Duodenal mucosa (tissue), 2 donors: ENCODE measurements at regions not wholly inside any gene's neighbourhood (a gene's known extent, or its start where the extent isn't known, plus 50 kb on each side); places are given as distances from the start of the nearest gene placed in this dataset.

ENCODE experiments used
- H3K27ac ChIP-seq: one replicate; pipeline ENCODE4 v1.7.0; 2013; ENCODE audit warnings: low read depth, low read length
- H3K27me3 ChIP-seq, 2 donors: one replicate each; pipeline ENCODE4 v1.7.0; 2013; ENCODE audit warnings: low read length in 2 of 2, control low read depth in 1 of 2; ENCODE audit not compliant: insufficient read depth in 2 of 2, control insufficient read depth in 1 of 2
- H3K36me3 ChIP-seq, 2 donors: one replicate each; pipeline ENCODE4 v1.7.0; 2013; ENCODE audit warnings: low read length in 2 of 2, control low read depth in 1 of 2; ENCODE audit not compliant: insufficient read depth in 2 of 2, control insufficient read depth in 1 of 2
- H3K4me1 ChIP-seq, 2 donors: one replicate each; pipeline ENCODE4 v1.7.0; 2013; ENCODE audit warnings: low read length in 2 of 2, control low read depth in 1 of 2; ENCODE audit not compliant: insufficient read depth in 2 of 2, control insufficient read depth in 1 of 2
- H3K4me3 ChIP-seq, 2 donors: one replicate each; pipeline ENCODE4 v1.7.0; 2013; ENCODE audit warnings: low read length in 2 of 2, low read depth in 1 of 2
- H3K9ac ChIP-seq, 2 donors: one replicate each; pipeline ENCODE4 v1.7.0; 2013; ENCODE audit warnings: low read length in 2 of 2, low read depth in 1 of 2
- H3K9me3 ChIP-seq, 2 donors: one replicate each; pipeline ENCODE4 v1.7.0; 2013; ENCODE audit warnings: low read length in 2 of 2, control low read depth in 1 of 2; ENCODE audit not compliant: control insufficient read depth in 1 of 2

DNA sequence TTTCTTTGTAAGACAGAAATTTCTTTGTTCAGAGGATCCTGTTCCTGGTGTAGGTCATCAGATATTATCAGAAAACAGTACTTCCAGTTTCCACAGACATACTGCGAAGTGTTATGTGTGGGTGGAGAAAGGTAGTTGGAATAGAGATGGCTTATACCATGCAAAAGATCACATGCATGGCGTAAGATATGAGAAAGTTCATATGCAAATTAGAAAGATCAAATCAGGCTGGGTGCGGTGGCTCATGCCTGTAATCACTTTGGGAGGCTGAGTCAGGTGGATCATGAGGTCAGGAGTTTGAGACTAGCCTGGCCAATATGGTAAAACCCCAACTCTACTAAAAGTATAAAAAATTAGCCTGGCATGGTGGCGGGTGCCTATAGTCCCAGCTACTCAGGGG is 65.2 kb upstream of the GLIS3 start:
- peaks cover 0 to 2% of the 10 kb centered on the region in 2 donors for H3K4me1 ChIP-seq
- H3K9ac ChIP-seq = no peak overlapping the region
- no peaks in the 10 kb centered on the region for H3K27me3 ChIP-seq
- H3K4me3 ChIP-seq = no peak overlapping the region
- H3K9me3 ChIP-seq = no peaks in the 10 kb centered on the region
- no peak overlapping the region for H3K27ac ChIP-seq
- no peaks in the 10 kb centered on the region for H3K36me3 ChIP-seq

- Histone ChIP-seq H3K36me3 (no peaks in the 10 kb centered on the region), H3K4me1 (peaks cover 0 to 3% of the 10 kb centered on the region in 2 donors), H3K27me3 (no peaks in the 10 kb centered on the region), H3K9ac (no peak overlapping the region), H3K27ac (no peak overlapping the region), H3K4me3 (no peak overlapping the region), H3K9me3 (no peaks in the 10 kb centered on the region)
These were observed 62.4 kb upstream of the GLIS3 start for GRCh38 chr9:4362281-4362680.

- peaks cover 0 to 3% of the 10 kb centered on the region in 2 donors for H3K4me1 ChIP-seq
- no peak overlapping the region for H3K4me3 ChIP-seq
- no peak overlapping the region for H3K9ac ChIP-seq
- no peaks in the 10 kb centered on the region for H3K9me3 ChIP-seq
- no peak overlapping the region for H3K27ac ChIP-seq
- H3K27me3 ChIP-seq = no peaks in the 10 kb centered on the region
- H3K36me3 ChIP-seq = no peaks in the 10 kb centered on the region
These were observed 59.1 kb upstream of the GLIS3 start for GRCh38 chr9:4359016-4359415.

GRCh38 chr9:4357929-4358328 is 58.1 kb upstream of the GLIS3 start:
- no peak overlapping the region for H3K27ac ChIP-seq
- H3K4me3 ChIP-seq = no peak overlapping the region
- H3K36me3 ChIP-seq = no peaks in the 10 kb centered on the region
- H3K4me1 ChIP-seq = peaks cover 3 to 10% of the 10 kb centered on the region in 2 donors
- H3K9me3 ChIP-seq = no peaks in the 10 kb centered on the region
- H3K9ac ChIP-seq = no peak overlapping the region
- H3K27me3 ChIP-seq = no peaks in the 10 kb centered on the region

DNA sequence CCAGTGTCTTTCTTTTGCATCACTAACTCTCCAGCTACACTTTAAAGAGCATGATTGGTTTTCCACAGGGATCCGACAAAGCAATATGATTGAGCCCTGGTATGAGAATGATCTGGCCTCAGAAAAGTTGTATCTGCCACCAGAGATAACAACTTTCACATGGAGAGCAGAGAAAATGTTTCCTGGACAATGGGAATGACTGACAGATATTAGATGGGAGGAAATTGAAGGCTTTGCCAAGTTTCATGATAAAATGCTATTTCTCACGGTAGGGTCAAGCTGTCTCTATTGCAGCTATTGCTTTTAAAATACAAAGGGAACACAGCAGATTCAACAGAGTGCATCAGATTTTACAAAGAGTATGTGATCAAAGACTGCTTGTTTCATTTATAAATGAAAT is 56.4 kb upstream of the GLIS3 start:
- Histone ChIP-seq H3K36me3 (no peaks in the 10 kb centered on the region), H3K27ac (no peak overlapping the region), H3K4me1 (peaks cover 3 to 13% of the 10 kb centered on the region in 2 donors), H3K4me3 (no peak overlapping the region), H3K9me3 (no peaks in the 10 kb centered on the region), H3K9ac (no peak overlapping the region), H3K27me3 (no peaks in the 10 kb centered on the region)

DNA sequence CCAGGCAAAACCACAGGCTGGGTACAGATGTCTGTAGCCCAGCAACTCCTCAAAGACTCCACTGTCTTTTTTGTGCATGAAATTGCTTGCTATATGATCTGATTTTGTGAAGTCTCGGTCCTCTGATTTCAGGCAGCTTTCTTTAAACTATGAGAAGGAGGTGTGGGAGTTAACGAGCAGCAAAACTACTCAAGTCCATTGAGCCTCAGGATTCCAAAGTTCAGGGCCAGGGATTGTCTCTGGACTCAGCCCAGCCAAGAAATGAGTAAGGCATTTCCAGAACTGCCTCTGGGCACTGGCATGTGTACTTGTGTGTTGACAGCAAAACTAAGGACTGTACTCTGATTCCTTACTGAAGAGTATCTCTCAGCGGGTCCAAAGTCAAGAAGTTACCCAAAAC is 53.4 kb upstream of the GLIS3 start:
- Histone ChIP-seq H3K9me3 (no peaks in the 10 kb centered on the region), H3K27ac (no peak overlapping the region), H3K27me3 (no peaks in the 10 kb centered on the region), H3K9ac (no peak overlapping the region), H3K4me3 (no peak overlapping the region), H3K4me1 (peaks cover 3 to 10% of the 10 kb centered on the region in 2 donors), H3K36me3 (no peaks in the 10 kb centered on the region)

- H3K27me3 ChIP-seq = no peaks in the 10 kb centered on the region
- no peaks in the 10 kb centered on the region for H3K9me3 ChIP-seq
- no peak overlapping the region for H3K27ac ChIP-seq
- no peak overlapping the region for H3K4me3 ChIP-seq
- no peak overlapping the region for H3K9ac ChIP-seq
- peaks cover 3 to 12% of the 10 kb centered on the region in 2 donors for H3K4me1 ChIP-seq
- no peaks in the 10 kb centered on the region for H3K36me3 ChIP-seq
These were observed 50.0 kb upstream of the GLIS3 start for GRCh38 chr9:4349816-4350418.
